Activated CD4-positive, alpha-beta memory T cell treated with anti-CD3 and anti-CD28 coated beads for 36 hours (primary cell): ENCODE measurements at regions not wholly inside any gene's neighbourhood (a gene's known extent, or its start where the extent isn't known, plus 50 kb on each side); places are given as distances from the start of the nearest gene placed in this dataset.

Experiments
- CTCF ChIA-PET: fragments of 350-600 bp; sonication (Branson Sonifier 250); formaldehyde crosslinking; loops from one replicate; lab custom pipeline; 2021; ENCODE audit warnings: antibody characterized with exemption, inconsistent platforms; lab: Charles Lee
- POLR2A ChIA-PET: fragments of 350-600 bp; sonication (Branson Sonifier 250); formaldehyde crosslinking; loops from one replicate; lab custom pipeline; 2021; ENCODE audit warnings: antibody characterized with exemption; lab: Charles Lee
- DNase-seq: peaks from one replicate; pipeline ENCODE4 v3.0.0-alpha.2; 2020
- H3K27ac Mint-ChIP-seq: one replicate; pipeline ENCODE4 v1.8.0; 2021; ENCODE audit warnings: mixed read lengths
- H3K27me3 Mint-ChIP-seq: one replicate; pipeline ENCODE4 v1.8.0; 2021; ENCODE audit warnings: mixed read lengths
- H3K36me3 Mint-ChIP-seq: one replicate; pipeline ENCODE4 v1.8.0; 2021; ENCODE audit warnings: mixed read lengths
- H3K4me1 Mint-ChIP-seq: one replicate; pipeline ENCODE4 v1.8.0; 2021; ENCODE audit warnings: low read depth, mixed read lengths
- H3K4me3 Mint-ChIP-seq: one replicate; pipeline ENCODE4 v1.8.0; 2021; ENCODE audit warnings: mild to moderate bottlenecking, mixed read lengths
- H3K9me3 Mint-ChIP-seq: one replicate; pipeline ENCODE4 v1.8.0; 2021; ENCODE audit warnings: mixed read lengths
- intact Hi-C: fragments of 100-400 bp; cut with micrococcal nuclease; formaldehyde crosslinking; loops from one replicate; pipeline ENCODE4 v1.15.1; 2023

- Mint-ChIP-seq H3K9me3 (no peaks in the 10 kb centered on the region), H3K27me3 (peaks cover 2% of the 10 kb centered on the region), H3K36me3 (no peaks in the 10 kb centered on the region), H3K27ac (no peak overlapping the region), H3K4me1 (no peaks in the 10 kb centered on the region), H3K4me3 (no peak overlapping the region)
- CTCF ChIA-PET = no interaction called here
- no peak for DNase-seq
- intact Hi-C loops = no loop called here
- POLR2A ChIA-PET = no interaction called here
Observed at GRCh38 chr10:58089739-58090138, 178.0 kb downstream of the IPMK start.

- no peaks in the 10 kb centered on the region for H3K4me1 Mint-ChIP-seq
- H3K4me3 Mint-ChIP-seq = no peak overlapping the region
- DNase-seq = no peak
- H3K27ac Mint-ChIP-seq = no peak overlapping the region
- H3K27me3 Mint-ChIP-seq = peaks cover 2% of the 10 kb centered on the region
- no peaks in the 10 kb centered on the region for H3K9me3 Mint-ChIP-seq
- POLR2A ChIA-PET = no interaction called here
- intact Hi-C loops = no loop called here
- H3K36me3 Mint-ChIP-seq = no peaks in the 10 kb centered on the region
- CTCF ChIA-PET = no interaction called here
Observed at GRCh38 chr10:58087896-58088295, 179.8 kb downstream of the IPMK start.

- intact Hi-C loops = no loop called here
- DNase-seq = no peak
- Mint-ChIP-seq H3K4me3 (no peak overlapping the region), H3K27ac (no peak overlapping the region), H3K36me3 (no peaks in the 10 kb centered on the region), H3K9me3 (no peaks in the 10 kb centered on the region), H3K27me3 (peaks cover 2% of the 10 kb centered on the region), H3K4me1 (no peaks in the 10 kb centered on the region)
- ChIA-PET POLR2A (no interaction called here), CTCF (no interaction called here)
Observed at GRCh38 chr10:58086763-58087150, 180.9 kb downstream of the IPMK start.

GRCh38 chr10:58086144-58086762 lies 181.4 kb downstream of the IPMK start:
- no peak overlapping the region for H3K4me3 Mint-ChIP-seq
- no peaks in the 10 kb centered on the region for H3K9me3 Mint-ChIP-seq
- H3K27ac Mint-ChIP-seq = no peak overlapping the region
- intact Hi-C loops = no loop called here
- no peaks in the 10 kb centered on the region for H3K4me1 Mint-ChIP-seq
- ChIA-PET POLR2A (no interaction called here), CTCF (no interaction called here)
- H3K36me3 Mint-ChIP-seq = no peaks in the 10 kb centered on the region
- no peak for DNase-seq
- H3K27me3 Mint-ChIP-seq = peaks cover 2% of the 10 kb centered on the region

- POLR2A ChIA-PET = no interaction called here
- Mint-ChIP-seq H3K36me3 (no peaks in the 10 kb centered on the region), H3K9me3 (no peaks in the 10 kb centered on the region), H3K4me1 (no peaks in the 10 kb centered on the region), H3K4me3 (no peak overlapping the region), H3K27me3 (no peaks in the 10 kb centered on the region), H3K27ac (no peak overlapping the region)
- intact Hi-C loops = no loop called here
- CTCF ChIA-PET = no interaction called here
- no peak for DNase-seq
Observed at GRCh38 chr10:58082248-58082647, 185.4 kb downstream of the IPMK start.

GRCh38 chr10:58081353-58081752 lies 186.3 kb downstream of the IPMK start:
- Mint-ChIP-seq H3K36me3 (no peaks in the 10 kb centered on the region), H3K27ac (no peak overlapping the region), H3K27me3 (no peaks in the 10 kb centered on the region), H3K4me1 (no peaks in the 10 kb centered on the region), H3K4me3 (no peak overlapping the region), H3K9me3 (no peaks in the 10 kb centered on the region)
- intact Hi-C loops = no loop called here
- ChIA-PET POLR2A (interaction anchor here (0.5 kb wide), 1 partner anchor 566 kb away, joined by 3 read pairs; no protein-coding TSS in a partner anchor), CTCF (no interaction called here)
- no peak for DNase-seq

- Mint-ChIP-seq H3K4me3 (no peak overlapping the region), H3K27ac (no peak overlapping the region), H3K4me1 (no peaks in the 10 kb centered on the region), H3K27me3 (no peaks in the 10 kb centered on the region), H3K36me3 (no peaks in the 10 kb centered on the region), H3K9me3 (no peaks in the 10 kb centered on the region)
- intact Hi-C loops = no loop called here
- POLR2A ChIA-PET = no interaction called here
- no peak for DNase-seq
- CTCF ChIA-PET = no interaction called here
Observed at GRCh38 chr10:58079461-58079860, 188.2 kb downstream of the IPMK start.

GRCh38 chr10:58072634-58073033 lies 195.1 kb downstream of the IPMK start:
- Mint-ChIP-seq H3K27me3 (peaks cover 1% of the 10 kb centered on the region), H3K36me3 (no peaks in the 10 kb centered on the region), H3K9me3 (no peaks in the 10 kb centered on the region), H3K4me1 (no peaks in the 10 kb centered on the region), H3K27ac (no peak overlapping the region), H3K4me3 (no peak overlapping the region)
- no peak for DNase-seq
- POLR2A ChIA-PET = no interaction called here
- intact Hi-C loops = no loop called here
- CTCF ChIA-PET = interaction anchor here (0.7 kb wide), 1 partner anchor 76 kb away, joined by 3 read pairs; no protein-coding TSS in a partner anchor

- H3K9me3 Mint-ChIP-seq = no peaks in the 10 kb centered on the region
- no peak overlapping the region for H3K27ac Mint-ChIP-seq
- no peaks in the 10 kb centered on the region for H3K4me1 Mint-ChIP-seq
- DNase-seq = no peak
- H3K27me3 Mint-ChIP-seq = peaks cover 6% of the 10 kb centered on the region
- intact Hi-C loops = no loop called here
- CTCF ChIA-PET = no interaction called here
- no peak overlapping the region for H3K4me3 Mint-ChIP-seq
- no peaks in the 10 kb centered on the region for H3K36me3 Mint-ChIP-seq
- POLR2A ChIA-PET = no interaction called here
Observed at GRCh38 chr10:58070956-58071355, 196.7 kb downstream of the IPMK start.

GRCh38 chr10:58068809-58069208 lies 198.9 kb downstream of the IPMK start:
- Mint-ChIP-seq H3K9me3 (no peaks in the 10 kb centered on the region), H3K4me1 (no peaks in the 10 kb centered on the region), H3K4me3 (no peak overlapping the region), H3K27ac (no peak overlapping the region), H3K27me3 (peaks cover 6% of the 10 kb centered on the region), H3K36me3 (no peaks in the 10 kb centered on the region)
- CTCF ChIA-PET = interaction anchor here (0.6 kb wide), 1 partner anchor 16 kb away, joined by 3 read pairs; no protein-coding TSS in a partner anchor
- POLR2A ChIA-PET = no interaction called here
- no peak for DNase-seq
- intact Hi-C loops = loop anchor here (10.0 kb wide), 1 partner anchor 414 kb away; no protein-coding TSS in a partner anchor

GRCh38 chr10:58066979-58067378 lies 200.7 kb downstream of the IPMK start:
- Mint-ChIP-seq H3K9me3 (no peaks in the 10 kb centered on the region), H3K4me3 (no peak overlapping the region), H3K36me3 (no peaks in the 10 kb centered on the region), H3K4me1 (no peaks in the 10 kb centered on the region), H3K27me3 (peaks cover 5% of the 10 kb centered on the region), H3K27ac (no peak overlapping the region)
- intact Hi-C loops = loop anchor here (10.0 kb wide), 1 partner anchor 412 kb away; no protein-coding TSS in a partner anchor
- POLR2A ChIA-PET = no interaction called here
- CTCF ChIA-PET = no interaction called here
- no peak for DNase-seq

GRCh38 chr10:58066126-58066525 lies 201.6 kb downstream of the IPMK start:
- ChIA-PET CTCF (no interaction called here), POLR2A (no interaction called here)
- no peaks in the 10 kb centered on the region for H3K9me3 Mint-ChIP-seq
- DNase-seq = no peak
- H3K4me1 Mint-ChIP-seq = no peaks in the 10 kb centered on the region
- intact Hi-C loops = loop anchor here (10.0 kb wide), 1 partner anchor 411 kb away; no protein-coding TSS in a partner anchor
- no peak overlapping the region for H3K27ac Mint-ChIP-seq
- H3K4me3 Mint-ChIP-seq = no peak overlapping the region
- H3K36me3 Mint-ChIP-seq = no peaks in the 10 kb centered on the region
- H3K27me3 Mint-ChIP-seq = peaks cover 6% of the 10 kb centered on the region

- ChIA-PET POLR2A (no interaction called here), CTCF (no interaction called here)
- Mint-ChIP-seq H3K27ac (no peak overlapping the region), H3K36me3 (no peaks in the 10 kb centered on the region), H3K4me3 (no peak overlapping the region), H3K9me3 (no peaks in the 10 kb centered on the region), H3K4me1 (no peaks in the 10 kb centered on the region), H3K27me3 (peaks cover 6% of the 10 kb centered on the region)
- no peak for DNase-seq
- intact Hi-C loops = loop anchor here (10.0 kb wide), 1 partner anchor 411 kb away; no protein-coding TSS in a partner anchor
Observed at GRCh38 chr10:58065529-58065815, 202.2 kb downstream of the IPMK start.
